ENCODE measurements at regions not wholly inside any gene's neighbourhood (a gene's known extent, or its start where the extent isn't known, plus 50 kb on each side); places are given as distances from the start of the nearest gene placed in this dataset.

GRCh38 chr18:76581261-76581660 lies 86.2 kb upstream of the ZNF516 start:
- Histone ChIP-seq H3K4me1 (peaks cover 11% of the 10 kb centered on the region in 2 donors), H3K4me3 (replicated peaks in 1 of 3) (no peak overlapping the region), H3K27ac (no peak overlapping the region), H3K9me3 (no peaks in the 10 kb centered on the region), H3K36me3 (no peaks in the 10 kb centered on the region), H3K27me3 (no peaks in the 10 kb centered on the region)
- intact Hi-C loops (cut with DNase I): no loop called here
- 88 to 96% methylated on average over 3 of the region's 3 CpGs for WGBS, 2 donors
- TF ChIP-seq CTCF (IDR thresholded peaks at IDR 0.05): no peak
- no peak for TF ChIP-seq POLR2A (IDR thresholded peaks at IDR 0.05)
- no peak for DNase-seq

- Histone ChIP-seq H3K27me3 (no peaks in the 10 kb centered on the region), H3K4me3 (replicated peaks in 1 of 3) (no peak overlapping the region), H3K4me1 (peaks cover 11% of the 10 kb centered on the region in 2 donors), H3K36me3 (no peaks in the 10 kb centered on the region), H3K9me3 (no peaks in the 10 kb centered on the region), H3K27ac (no peak overlapping the region)
- DNase-seq: peak in 1 of 2 donors; percentile 29
- intact Hi-C loops (cut with DNase I): no loop called here
- 84 to 86% methylated on average over 14 to 17 of the region's 17 CpGs for WGBS, 2 donors
- no peak for TF ChIP-seq POLR2A (IDR thresholded peaks at IDR 0.05)
- no peak for TF ChIP-seq CTCF (IDR thresholded peaks at IDR 0.05)
Observed at GRCh38 chr18:76580288-76580962, 85.4 kb upstream of the ZNF516 start.

DNA sequence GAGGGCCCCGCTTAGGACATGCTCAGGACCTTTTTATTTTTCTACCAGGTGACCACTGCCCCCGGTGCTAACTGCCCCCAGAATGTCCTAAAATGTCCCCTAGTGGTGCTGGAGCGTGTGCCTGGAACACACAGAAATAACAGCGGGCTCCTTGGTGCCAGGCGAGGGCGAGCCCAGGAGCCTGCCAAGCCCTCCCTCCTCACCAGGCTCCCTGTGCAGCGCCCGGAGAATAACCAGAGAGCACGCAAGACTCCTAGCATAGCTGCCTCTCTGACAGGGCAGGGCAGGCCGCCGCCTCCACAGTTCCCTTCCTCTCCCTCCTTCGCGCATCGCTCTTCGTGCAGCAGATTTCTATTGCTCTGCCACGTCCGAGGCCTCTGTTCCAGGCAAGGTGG lies 84.3 kb upstream of the ZNF516 start:
- WGBS, 2 donors: 60 to 63% methylated on average over 16 of the region's 17 CpGs
- intact Hi-C loops (cut with DNase I): no loop called here
- H3K27me3 ChIP-seq: no peaks in the 10 kb centered on the region
- peak; percentile 66 to 75 for DNase-seq
- no peaks in the 10 kb centered on the region for H3K9me3 ChIP-seq
- H3K4me1 ChIP-seq: peaks cover 11% of the 10 kb centered on the region in 2 donors
- no peaks in the 10 kb centered on the region for H3K36me3 ChIP-seq
- no peak overlapping the region for H3K27ac ChIP-seq
- H3K4me3 ChIP-seq (replicated peaks in 1 of 3): peak overlapping the region in 1 of 3 donors; percentile 15
- TF ChIP-seq CTCF (IDR thresholded peaks at IDR 0.05) (no peak), POLR2A (IDR thresholded peaks at IDR 0.05) (no peak)

- WGBS, 2 donors: 9 to 20% methylated on average over 11 to 19 of the region's 39 CpGs
- TF ChIP-seq POLR2A (IDR thresholded peaks at IDR 0.05) (no peak), CTCF (IDR thresholded peaks at IDR 0.05) (peak in 2 of 6 experiments; percentile 5 to 39)
- no peak overlapping the region for H3K27ac ChIP-seq
- no peaks in the 10 kb centered on the region for H3K9me3 ChIP-seq
- DNase-seq: peak; percentile 71 to 80
- H3K4me3 ChIP-seq (replicated peaks in 1 of 3): peak overlapping the region in 1 of 3 donors; percentile 15
- intact Hi-C loops (cut with DNase I): no loop called here
- no peaks in the 10 kb centered on the region for H3K36me3 ChIP-seq
- H3K27me3 ChIP-seq: no peaks in the 10 kb centered on the region
- peaks cover 11% of the 10 kb centered on the region in 2 donors for H3K4me1 ChIP-seq
Observed at GRCh38 chr18:76578571-76579300, 83.7 kb upstream of the ZNF516 start.

All from thyroid gland (tissue), 4 donors.